GM23338 (cell line): ENCODE measurements at regions not wholly inside any gene's neighbourhood (a gene's known extent, or its start where the extent isn't known, plus 50 kb on each side); places are given as distances from the start of the nearest gene placed in this dataset.

Experiments
- ATAC-seq: fragments of 200-7000 bp; cut with Tn5 transposase; 3 replicates; pipeline ENCODE4 v1.9.1; 2020
- DNase-seq: peaks from one replicate; pipeline ENCODE4 v3.0.0-alpha.2; 2015; ENCODE audit warnings: low spot score
- H2AFZ ChIP-seq: fragments of 200-600 bp; sonication (generic); 2 replicates; pipeline ENCODE4 v1.8.0; 2016; ENCODE audit warnings: antibody characterized with exemption, mild to moderate bottlenecking, moderate library complexity
- H3F3A ChIP-seq: fragments of 200-600 bp; sonication (generic); replicated peaks from 2 replicates; pipeline ENCODE4 v1.8.0; 2017; ENCODE audit warnings: antibody characterized with exemption, mixed run types, low read depth
- H3K27ac ChIP-seq: fragments of 200-600 bp; sonication (generic); 2 replicates; pipeline ENCODE4 v1.6.1; 2016; ENCODE audit warnings: low read depth
- H3K27me3 ChIP-seq: fragments of 200-600 bp; sonication (generic); 2 replicates; pipeline ENCODE4 v1.8.0; 2016; ENCODE audit warnings: mild to moderate bottlenecking, mixed run types, moderate library complexity; ENCODE audit not compliant: insufficient read depth
- H3K36me3 ChIP-seq: fragments of 200-600 bp; sonication (generic); 2 replicates; pipeline ENCODE4 v1.8.0; 2016; ENCODE audit warnings: mild to moderate bottlenecking; ENCODE audit not compliant: insufficient read depth
- H3K4me1 ChIP-seq: fragments of 200-600 bp; sonication (generic); 2 replicates; pipeline ENCODE4 v1.8.0; 2016; ENCODE audit warnings: mild to moderate bottlenecking, moderate library complexity; ENCODE audit not compliant: insufficient read depth
- H3K4me2 ChIP-seq: fragments of 200-600 bp; sonication (generic); 2 replicates; pipeline ENCODE4 v1.7.1; 2017; ENCODE audit warnings: mixed run types
- H3K4me3 ChIP-seq: fragments of 200-600 bp; sonication (generic); 2 replicates; pipeline ENCODE4 v1.6.1; 2016; ENCODE audit warnings: mixed run types
- H3K79me2 ChIP-seq: fragments of 200-600 bp; sonication (generic); replicated peaks from 2 replicates; pipeline ENCODE4 v1.8.0; 2017; ENCODE audit warnings: mild to moderate bottlenecking; ENCODE audit not compliant: insufficient read depth
- H3K9me2 ChIP-seq: fragments of 200-600 bp; sonication (generic); 2 replicates; pipeline ENCODE4 v1.8.0; 2017; ENCODE audit not compliant: insufficient read depth
- H4K20me1 ChIP-seq: fragments of 200-600 bp; sonication (generic); replicated peaks from 2 replicates; pipeline ENCODE4 v1.8.0; 2017; ENCODE audit warnings: mild to moderate bottlenecking; ENCODE audit not compliant: insufficient read depth
- H3K27ac Mint-ChIP-seq: 2 replicates; pipeline ENCODE4 v1.8.0; 2020; ENCODE audit warnings: inconsistent platforms, mild to moderate bottlenecking, moderate library complexity, mixed read lengths
- H3K27me3 Mint-ChIP-seq: 3 replicates; pipeline ENCODE4 v1.8.0; 2022; ENCODE audit warnings: low read depth, mild to moderate bottlenecking, moderate library complexity, mixed read lengths, inconsistent platforms; ENCODE audit not compliant: insufficient read depth, poor library complexity
- H3K36me3 Mint-ChIP-seq: 3 replicates; pipeline ENCODE4 v1.8.0; 2021; ENCODE audit warnings: low read depth, mild to moderate bottlenecking, inconsistent platforms, moderate library complexity, mixed read lengths
- H3K4me1 Mint-ChIP-seq: 3 replicates; pipeline ENCODE4 v1.8.0; 2020; ENCODE audit warnings: mild to moderate bottlenecking, inconsistent platforms, mixed read lengths
- H3K4me3 Mint-ChIP-seq: 3 replicates; pipeline ENCODE4 v1.8.0; 2021; ENCODE audit warnings: moderate library complexity, mild to moderate bottlenecking, inconsistent platforms, mixed read lengths
- H3K9me3 Mint-ChIP-seq: 3 replicates; pipeline ENCODE4 v1.8.0; 2020; ENCODE audit warnings: moderate library complexity, mild to moderate bottlenecking, inconsistent platforms, mixed read lengths
- CREB1 ChIP-seq: fragments of 250-450 bp; sonication (Bioruptor Pico); IDR thresholded peaks from 2 replicates; pipeline ENCODE4 v1.5.0; 2020; ENCODE audit warnings: low read depth, mild to moderate bottlenecking, moderate library complexity
- CTCF ChIP-seq, 2 experiments: fragments of 200-600 bp in 1 of 2; sonication (generic) in 1 of 2; conservative IDR thresholded peaks; 2 replicates each; pipeline versions ENCODE4 v1.5.1 to v1.6.1; 2016 to 2017; ENCODE audit warnings: antibody characterized with exemption in 2 of 2, low read depth in 2 of 2, mild to moderate bottlenecking in 2 of 2, moderate library complexity in 1 of 2
- ETS1 ChIP-seq: IDR thresholded peaks from 2 replicates; pipeline ENCODE4 v1.6.1; 2016; ENCODE audit warnings: antibody characterized with exemption
- EZH2 ChIP-seq: fragments of 200-600 bp; sonication (generic); IDR thresholded peaks from one replicate; pipeline ENCODE4 v1.8.0; 2017; ENCODE audit warnings: antibody characterized with exemption, mild to moderate bottlenecking, low read depth; ENCODE audit not compliant: unreplicated experiment
- EZH2phosphoT487 ChIP-seq: fragments of 200-600 bp; sonication (generic); IDR thresholded peaks from one replicate; pipeline ENCODE4 v1.8.1; 2018; ENCODE audit warnings: antibody characterized with exemption; ENCODE audit not compliant: unreplicated experiment
- JUNB ChIP-seq: IDR thresholded peaks from one replicate; pipeline ENCODE4 v1.6.1; 2016; ENCODE audit warnings: antibody characterized with exemption; ENCODE audit not compliant: unreplicated experiment
- POLR2AphosphoS5 ChIP-seq: IDR thresholded peaks from 2 replicates; pipeline ENCODE4 v1.6.1; 2016; ENCODE audit warnings: antibody characterized with exemption, low read depth
- REST ChIP-seq: IDR thresholded peaks from one replicate; pipeline ENCODE4 v1.6.1; 2018; ENCODE audit warnings: antibody characterized with exemption; ENCODE audit not compliant: unreplicated experiment
- STAT1 ChIP-seq: IDR thresholded peaks from one replicate; pipeline ENCODE4 v1.6.1; 2016; ENCODE audit warnings: antibody characterized with exemption; ENCODE audit not compliant: unreplicated experiment
- ZNF331 ChIP-seq: fragments of 250-450 bp; sonication (Bioruptor Pico); IDR thresholded peaks from 2 replicates; pipeline ENCODE4 v1.5.0; 2020; ENCODE audit warnings: low read depth, mild to moderate bottlenecking, moderate library complexity
- ZNF462 ChIP-seq: fragments of 250-450 bp; sonication (Bioruptor Pico); IDR thresholded peaks from 2 replicates; pipeline ENCODE4 v1.5.0; 2020; ENCODE audit warnings: mild to moderate bottlenecking, moderate library complexity

GRCh38 chr5:58019614-58020013, 440.3 kb downstream of the PLK2 start:
- Mint-ChIP-seq H3K4me1 (peaks cover 2% of the 10 kb centered on the region; the same call in 1 of the 3 replicates), H3K36me3 (no peaks in the 10 kb centered on the region), H3K27ac (no peak overlapping the region), H3K4me3 (no peak overlapping the region), H3K27me3 (no peaks in the 10 kb centered on the region), H3K9me3 (no peaks in the 10 kb centered on the region)
- no peaks in the 10 kb centered on the region for H3K9me2 ChIP-seq
- no peaks in the 10 kb centered on the region for H3F3A ChIP-seq
- H3K4me2 ChIP-seq = no peak overlapping the region
- H3K27ac ChIP-seq = no peak overlapping the region
- no peak overlapping the region for H2AFZ ChIP-seq
- DNase-seq (no peak), ATAC-seq (no peak)
- no peaks in the 10 kb centered on the region for H3K4me1 ChIP-seq
- TF ChIP-seq STAT1 (no peak), CREB1 (CRISPR knock-in tag) (no peak), JUNB (no peak), REST (no peak), ETS1 (no peak), CTCF (conservative IDR thresholded peaks at IDR 0.05; ENCODE audit: low read depth in 2 of 2) (no peak), EZH2 (no peak), POLR2AphosphoS5 (no peak), ZNF462 (CRISPR knock-in tag) (no peak), EZH2phosphoT487 (no peak), ZNF331 (CRISPR knock-in tag) (no peak)
- H4K20me1 ChIP-seq = no peaks in the 10 kb centered on the region
- H3K4me3 ChIP-seq = no peak overlapping the region
- H3K27me3 ChIP-seq = no peaks in the 10 kb centered on the region
- H3K79me2 ChIP-seq = no peaks in the 10 kb centered on the region
- no peaks in the 10 kb centered on the region for H3K36me3 ChIP-seq
